ENCODE measurements at regions not wholly inside any gene's neighbourhood (a gene's known extent, or its start where the extent isn't known, plus 50 kb on each side); places are given as distances from the start of the nearest gene placed in this dataset.

- Histone ChIP-seq H3K4me1 (ENCODE audit: insufficient read depth, low read length, poor library complexity, severe bottlenecking) (no peaks in the 10 kb centered on the region), H3K9me3 (ENCODE audit: low read depth, low read length, poor library complexity, severe bottlenecking) (peaks cover 28% of the 10 kb centered on the region), H3K27ac (ENCODE audit: low read depth, low read length, poor library complexity, severe bottlenecking) (no peak overlapping the region), H3K4me3 (ENCODE audit: low read depth, low read length, poor library complexity, severe bottlenecking) (no peak overlapping the region), H3K27me3 (replicated peaks; ENCODE audit: insufficient read depth, low read depth, low read length, poor library complexity) (no peaks in the 10 kb centered on the region), H3K36me3 (ENCODE audit: insufficient read depth, low read length, poor library complexity, severe bottlenecking) (no peaks in the 10 kb centered on the region)
- no peak for DNase-seq (ENCODE audit: low spot score)
- CTCF ChIA-PET = no interaction called here
- no TSS peak for BruUV-seq (replicated peaks)
- intact Hi-C loops (cut with micrococcal nuclease; ENCODE audit: unreplicated experiment) = no loop called here
- no peak for TF ChIP-seq CTCF (conservative IDR thresholded peaks at IDR 0.05; ENCODE audit: low read depth, low read length)
- TF ChIP-seq EZH2 (IDR thresholded peaks at IDR 0.05; ENCODE audit: borderline replicate concordance, low read depth, low read length, poor library complexity, severe bottlenecking) = no peak
- POLR2A ChIA-PET (ENCODE audit: low non-redundant PET) = no interaction called here
These were observed 381.9 kb downstream of the GRXCR1 start for GRCh38 chr4:43274376-43274775.

GRCh38 chr4:43275779-43276178 lies 383.3 kb downstream of the GRXCR1 start:
- Histone ChIP-seq H3K9me3 (ENCODE audit: low read depth, low read length, poor library complexity, severe bottlenecking) (peaks cover 28% of the 10 kb centered on the region), H3K36me3 (ENCODE audit: insufficient read depth, low read length, poor library complexity, severe bottlenecking) (no peaks in the 10 kb centered on the region), H3K4me1 (ENCODE audit: insufficient read depth, low read length, poor library complexity, severe bottlenecking) (no peaks in the 10 kb centered on the region), H3K4me3 (ENCODE audit: low read depth, low read length, poor library complexity, severe bottlenecking) (no peak overlapping the region), H3K27me3 (replicated peaks; ENCODE audit: insufficient read depth, low read depth, low read length, poor library complexity) (no peaks in the 10 kb centered on the region), H3K27ac (ENCODE audit: low read depth, low read length, poor library complexity, severe bottlenecking) (no peak overlapping the region)
- ChIA-PET CTCF (no interaction called here), POLR2A (ENCODE audit: low non-redundant PET) (no interaction called here)
- intact Hi-C loops (cut with micrococcal nuclease; ENCODE audit: unreplicated experiment) = no loop called here
- no TSS peak for BruUV-seq (replicated peaks)
- no peak for DNase-seq (ENCODE audit: low spot score)
- no peak for TF ChIP-seq CTCF (conservative IDR thresholded peaks at IDR 0.05; ENCODE audit: low read depth, low read length)
- no peak for TF ChIP-seq EZH2 (IDR thresholded peaks at IDR 0.05; ENCODE audit: borderline replicate concordance, low read depth, low read length, poor library complexity, severe bottlenecking)

GRCh38 chr4:43276321-43276720 lies 383.8 kb downstream of the GRXCR1 start:
- no peak overlapping the region for H3K27ac ChIP-seq (ENCODE audit: low read depth, low read length, poor library complexity, severe bottlenecking)
- no peaks in the 10 kb centered on the region for H3K36me3 ChIP-seq (ENCODE audit: insufficient read depth, low read length, poor library complexity, severe bottlenecking)
- BruUV-seq (replicated peaks) = no TSS peak
- DNase-seq (ENCODE audit: low spot score) = no peak
- H3K4me1 ChIP-seq (ENCODE audit: insufficient read depth, low read length, poor library complexity, severe bottlenecking) = no peaks in the 10 kb centered on the region
- H3K27me3 ChIP-seq (replicated peaks; ENCODE audit: insufficient read depth, low read depth, low read length, poor library complexity) = no peaks in the 10 kb centered on the region
- CTCF ChIA-PET = no interaction called here
- intact Hi-C loops (cut with micrococcal nuclease; ENCODE audit: unreplicated experiment) = no loop called here
- TF ChIP-seq CTCF (conservative IDR thresholded peaks at IDR 0.05; ENCODE audit: low read depth, low read length) = no peak
- TF ChIP-seq EZH2 (IDR thresholded peaks at IDR 0.05; ENCODE audit: borderline replicate concordance, low read depth, low read length, poor library complexity, severe bottlenecking) = no peak
- peaks cover 27% of the 10 kb centered on the region for H3K9me3 ChIP-seq (ENCODE audit: low read depth, low read length, poor library complexity, severe bottlenecking)
- POLR2A ChIA-PET (ENCODE audit: low non-redundant PET) = no interaction called here
- no peak overlapping the region for H3K4me3 ChIP-seq (ENCODE audit: low read depth, low read length, poor library complexity, severe bottlenecking)
